Right atrium auricular region (tissue), 2 donors: ENCODE measurements at regions not wholly inside any gene's neighbourhood (a gene's known extent, or its start where the extent isn't known, plus 50 kb on each side); places are given as distances from the start of the nearest gene placed in this dataset.
"Not testable (repeated sequence)": the region's sequence is repeated elsewhere in the genome, so short reads cannot be mapped to it uniquely, and the experiment has no call there.

Experiments
- DNase-seq: peaks from one replicate; pipeline ENCODE4 v3.0.0-alpha.2; 2019; ENCODE audit warnings: low spot score
- H3K27ac ChIP-seq, 2 donors: fragments of 200-600 bp; sonication (generic); 1 replicate in 1 of 2; 2 replicates in 1 of 2; pipeline ENCODE4 v1.5.1; 2016 to 2019
- H3K27me3 ChIP-seq, 2 donors: fragments of 200-600 bp; sonication (generic); one replicate each; pipeline versions ENCODE4 v1.5.1 to v1.6.0; 2017 to 2019
- H3K36me3 ChIP-seq: fragments of 200-600 bp; sonication (generic); one replicate; pipeline ENCODE4 v1.5.1; 2016
- H3K4me1 ChIP-seq, 2 donors: fragments of 200-600 bp; sonication (generic); one replicate each; pipeline versions ENCODE4 v1.5.1 to v1.6.0; 2017 to 2019
- H3K4me3 ChIP-seq, 2 donors: fragments of 200-600 bp; sonication (generic); 1 replicate in 1 of 2; 2 replicates in 1 of 2; pipeline ENCODE4 v1.5.1; 2017 to 2019; ENCODE audit warnings: mild to moderate bottlenecking in 1 of 2, moderate library complexity in 1 of 2
- H3K9me3 ChIP-seq, 2 donors: fragments of 200-600 bp; sonication (generic); one replicate each; pipeline ENCODE4 v1.5.1; 2019

- not testable (repeated sequence) for H3K36me3 ChIP-seq, H3K27ac ChIP-seq, DNase-seq, H3K9me3 ChIP-seq, H3K27me3 ChIP-seq, H3K4me1 ChIP-seq, H3K4me3 ChIP-seq
Observed at GRCh38 chr4:49270912-49271311, 284.8 kb downstream of the CWH43 start.

- H3K4me3 ChIP-seq, DNase-seq, H3K9me3 ChIP-seq, H3K27me3 ChIP-seq, H3K4me1 ChIP-seq, H3K27ac ChIP-seq, H3K36me3 ChIP-seq: not testable (repeated sequence)
Observed at GRCh38 chr4:49285905-49286304, 299.8 kb downstream of the CWH43 start.

GRCh38 chr4:49286926-49287745, 301.1 kb downstream of the CWH43 start:
- H3K9me3 ChIP-seq, H3K36me3 ChIP-seq, H3K4me3 ChIP-seq, H3K4me1 ChIP-seq, H3K27ac ChIP-seq, DNase-seq, H3K27me3 ChIP-seq: not testable (repeated sequence)

GRCh38 chr4:49287893-49288292, 301.8 kb downstream of the CWH43 start:
- DNase-seq, H3K9me3 ChIP-seq, H3K36me3 ChIP-seq, H3K4me3 ChIP-seq, H3K4me1 ChIP-seq, H3K27ac ChIP-seq, H3K27me3 ChIP-seq: not testable (repeated sequence)

- H3K4me1 ChIP-seq, H3K27me3 ChIP-seq, H3K27ac ChIP-seq, H3K9me3 ChIP-seq, DNase-seq, H3K4me3 ChIP-seq, H3K36me3 ChIP-seq: not testable (repeated sequence)
Observed at GRCh38 chr4:49288796-49289195, 302.7 kb downstream of the CWH43 start.

- H3K4me3 ChIP-seq, H3K27me3 ChIP-seq, H3K36me3 ChIP-seq, H3K4me1 ChIP-seq, H3K27ac ChIP-seq, DNase-seq, H3K9me3 ChIP-seq: not testable (repeated sequence)
Observed at GRCh38 chr4:49314815-49315214, 328.7 kb downstream of the CWH43 start.

- H3K27me3 ChIP-seq, result not testable (repeated sequence)
Observed at GRCh38 chr4:49320725-49321410, 334.8 kb downstream of the CWH43 start.

GRCh38 chr4:49321511-49322300, 335.6 kb downstream of the CWH43 start:
- H3K27ac ChIP-seq, H3K9me3 ChIP-seq, H3K36me3 ChIP-seq, H3K27me3 ChIP-seq, H3K4me3 ChIP-seq, H3K4me1 ChIP-seq, DNase-seq: not testable (repeated sequence)

More at GRCh38 chr4:49320725-49321410, 334.8 kb downstream of the CWH43 start:
- H3K4me3 ChIP-seq, H3K4me1 ChIP-seq, H3K27ac ChIP-seq, H3K36me3 ChIP-seq, DNase-seq, H3K9me3 ChIP-seq: not testable (repeated sequence)

GRCh38 chr4:49322610-49323572, 336.8 kb downstream of the CWH43 start:
- H3K4me3 ChIP-seq, H3K27ac ChIP-seq, H3K9me3 ChIP-seq, DNase-seq, H3K36me3 ChIP-seq, H3K4me1 ChIP-seq, H3K27me3 ChIP-seq: not testable (repeated sequence)

GRCh38 chr4:49323573-49323940, 337.5 kb downstream of the CWH43 start:
- not testable (repeated sequence) for H3K4me3 ChIP-seq, H3K27ac ChIP-seq, H3K36me3 ChIP-seq, H3K4me1 ChIP-seq, H3K9me3 ChIP-seq, DNase-seq, H3K27me3 ChIP-seq
